ENCODE measurements at regions not wholly inside any gene's neighbourhood (a gene's known extent, or its start where the extent isn't known, plus 50 kb on each side); places are given as distances from the start of the nearest gene placed in this dataset.
"Not testable (repeated sequence)": the region's sequence is repeated elsewhere in the genome, so short reads cannot be mapped to it uniquely, and the experiment has no call there.

DNA sequence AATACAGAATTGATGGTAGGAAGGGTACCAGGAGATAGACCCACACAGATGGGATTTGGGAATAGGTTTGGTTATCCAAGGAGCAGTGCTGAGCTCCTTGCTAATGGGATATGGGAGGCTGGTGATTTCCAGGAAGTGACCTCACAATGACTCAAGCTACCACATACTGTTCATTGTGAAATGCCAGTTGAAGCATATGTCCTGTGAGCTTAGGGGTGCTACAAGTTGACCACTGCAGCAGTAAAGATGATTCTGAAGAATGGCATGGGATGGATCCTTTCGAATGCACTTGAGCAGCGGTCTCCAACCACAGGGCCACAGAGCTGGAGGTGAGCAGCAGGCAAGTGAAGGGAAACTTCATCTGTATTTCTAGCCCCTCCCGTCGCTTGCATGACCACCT, 158.2 kb downstream of the RALA start:
- TF ChIP-seq, protein P1, sequence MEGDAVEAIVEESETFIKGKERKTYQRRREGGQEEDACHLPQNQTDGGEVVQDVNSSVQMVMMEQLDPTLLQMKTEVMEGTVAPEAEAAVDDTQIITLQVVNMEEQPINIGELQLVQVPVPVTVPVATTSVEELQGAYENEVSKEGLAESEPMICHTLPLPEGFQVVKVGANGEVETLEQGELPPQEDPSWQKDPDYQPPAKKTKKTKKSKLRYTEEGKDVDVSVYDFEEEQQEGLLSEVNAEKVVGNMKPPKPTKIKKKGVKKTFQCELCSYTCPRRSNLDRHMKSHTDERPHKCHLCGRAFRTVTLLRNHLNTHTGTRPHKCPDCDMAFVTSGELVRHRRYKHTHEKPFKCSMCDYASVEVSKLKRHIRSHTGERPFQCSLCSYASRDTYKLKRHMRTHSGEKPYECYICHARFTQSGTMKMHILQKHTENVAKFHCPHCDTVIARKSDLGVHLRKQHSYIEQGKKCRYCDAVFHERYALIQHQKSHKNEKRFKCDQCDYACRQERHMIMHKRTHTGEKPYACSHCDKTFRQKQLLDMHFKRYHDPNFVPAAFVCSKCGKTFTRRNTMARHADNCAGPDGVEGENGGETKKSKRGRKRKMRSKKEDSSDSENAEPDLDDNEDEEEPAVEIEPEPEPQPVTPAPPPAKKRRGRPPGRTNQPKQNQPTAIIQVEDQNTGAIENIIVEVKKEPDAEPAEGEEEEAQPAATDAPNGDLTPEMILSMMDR (IDR thresholded peaks at IDR 0.05; ENCODE audit: poor library complexity), result not testable (repeated sequence)
- not testable (repeated sequence) for TF ChIP-seq EZH2phosphoT487 (IDR thresholded peaks at IDR 0.05; ENCODE audit: low read depth, severe bottlenecking, unreplicated experiment)

Data from hepatocyte (in vitro differentiated cells).